Mesenchymal stem cell (in vitro differentiated cells and primary cell): ENCODE measurements at regions not wholly inside any gene's neighbourhood (a gene's known extent, or its start where the extent isn't known, plus 50 kb on each side); places are given as distances from the start of the nearest gene placed in this dataset.

Experiments
- DNase-seq: peaks from one replicate; pipeline ENCODE4 v3.0.0-alpha.2; 2013
- H2AFZ ChIP-seq: one replicate; pipeline ENCODE4 v1.6.1; 2013; ENCODE audit warnings: low read depth, mild to moderate bottlenecking, control low read depth, inconsistent platforms, low read length, moderate library complexity
- H2AK5ac ChIP-seq: 2 replicates; pipeline ENCODE4 v1.6.1; 2013; ENCODE audit warnings: low read length, moderate library complexity, mild to moderate bottlenecking, inconsistent platforms; ENCODE audit not compliant: severe bottlenecking
- H2BK120ac ChIP-seq: one replicate; pipeline ENCODE4 v1.6.1; 2013; ENCODE audit warnings: low read depth, mild to moderate bottlenecking, inconsistent platforms, low read length, moderate library complexity
- H2BK12ac ChIP-seq, 2 experiments: one replicate each; pipeline ENCODE4 v1.6.1; 2013; ENCODE audit warnings: inconsistent platforms in 2 of 2, low read length in 2 of 2, mild to moderate bottlenecking in 2 of 2, moderate library complexity in 2 of 2, control low read depth in 1 of 2
- H2BK15ac ChIP-seq: one replicate; pipeline ENCODE4 v1.6.1; 2013; ENCODE audit warnings: mild to moderate bottlenecking, low read depth, inconsistent platforms; ENCODE audit not compliant: poor library complexity, severe bottlenecking
- H2BK5ac ChIP-seq: 2 replicates; pipeline ENCODE4 v1.6.1; 2013; ENCODE audit warnings: low read depth, mild to moderate bottlenecking, low read length, control low read depth, inconsistent platforms; ENCODE audit not compliant: poor library complexity, severe bottlenecking
- H3K14ac ChIP-seq, 2 experiments: one replicate each; pipeline ENCODE4 v1.6.1; 2013; ENCODE audit warnings: inconsistent platforms in 2 of 2, low read length in 2 of 2, control low read depth in 1 of 2, mild to moderate bottlenecking in 1 of 2, moderate library complexity in 1 of 2
- H3K18ac ChIP-seq, 2 experiments: one replicate each; pipeline ENCODE4 v1.6.1; 2013; ENCODE audit warnings: inconsistent platforms in 2 of 2, low read length in 2 of 2, control low read depth in 1 of 2, low read depth in 1 of 2, mild to moderate bottlenecking in 1 of 2
- H3K23ac ChIP-seq, 2 experiments: one replicate each; pipeline ENCODE4 v1.6.1; 2013; ENCODE audit warnings: inconsistent platforms in 2 of 2, low read length in 2 of 2, mild to moderate bottlenecking in 2 of 2, moderate library complexity in 2 of 2, control low read depth in 1 of 2
- H3K27ac ChIP-seq: 2 replicates; pipeline ENCODE4 v1.5.1; 2013; ENCODE audit warnings: mild to moderate bottlenecking, moderate library complexity, low read length, control low read depth, inconsistent platforms; ENCODE audit not compliant: poor library complexity, severe bottlenecking
- H3K27me3 ChIP-seq, 2 experiments: 2 replicates each; pipeline versions ENCODE4 v1.6.1 to v1.7.0; 2013; ENCODE audit warnings: low read length in 2 of 2, mild to moderate bottlenecking in 2 of 2, moderate library complexity in 2 of 2, control low read depth in 1 of 2, inconsistent platforms in 1 of 2; ENCODE audit not compliant: control insufficient read depth in 1 of 2, insufficient read depth in 1 of 2
- H3K36me3 ChIP-seq, 2 experiments: 2 replicates each; pipeline versions ENCODE4 v1.6.1 to v1.7.0; 2013; ENCODE audit warnings: low read length in 2 of 2, control low read depth in 1 of 2, inconsistent platforms in 1 of 2, low read depth in 1 of 2, mild to moderate bottlenecking in 1 of 2; ENCODE audit not compliant: insufficient read depth in 2 of 2, control insufficient read depth in 1 of 2
- H3K4ac ChIP-seq, 2 experiments: one replicate each; pipeline ENCODE4 v1.6.1; 2013; ENCODE audit warnings: inconsistent platforms in 2 of 2, low read length in 2 of 2, mild to moderate bottlenecking in 2 of 2, moderate library complexity in 2 of 2, control low read depth in 1 of 2, low read depth in 1 of 2
- H3K4me1 ChIP-seq: 2 replicates; pipeline ENCODE4 v1.6.1; 2013; ENCODE audit warnings: low read depth, low read length, control low read depth; ENCODE audit not compliant: control insufficient read depth, insufficient read depth
- H3K4me2 ChIP-seq: 2 replicates; pipeline ENCODE4 v1.6.1; 2013; ENCODE audit warnings: low read length, mild to moderate bottlenecking, inconsistent platforms; ENCODE audit not compliant: poor library complexity, severe bottlenecking
- H3K4me3 ChIP-seq, 2 experiments: 2 replicates each; pipeline versions ENCODE4 v1.5.1 to v1.7.0; 2013; ENCODE audit warnings: low read length in 2 of 2, mild to moderate bottlenecking in 2 of 2, control low read depth in 1 of 2, low read depth in 1 of 2; ENCODE audit not compliant: insufficient read depth in 1 of 2
- H3K79me1 ChIP-seq: replicated peaks from 2 replicates; pipeline ENCODE4 v1.6.1; 2013; ENCODE audit warnings: mild to moderate bottlenecking, control low read depth, low read length, inconsistent platforms; ENCODE audit not compliant: poor library complexity, severe bottlenecking
- H3K9ac ChIP-seq: 2 replicates; pipeline ENCODE4 v1.7.0; 2013; ENCODE audit warnings: mild to moderate bottlenecking, low read length, moderate library complexity
- H3K9me3 ChIP-seq: 2 replicates; pipeline ENCODE4 v1.7.0; 2013; ENCODE audit warnings: mild to moderate bottlenecking, low read length; ENCODE audit not compliant: control insufficient read depth
- H4K8ac ChIP-seq: one replicate; pipeline ENCODE4 v1.6.1; 2013; ENCODE audit warnings: inconsistent platforms, mild to moderate bottlenecking, low read length, moderate library complexity
- H4K91ac ChIP-seq: one replicate; pipeline ENCODE4 v1.6.1; 2013; ENCODE audit warnings: mild to moderate bottlenecking, low read length, inconsistent platforms
- WGBS: methylation state at CpG from one replicate; pipeline ENCODE4 v1.1.7; 2013; ENCODE audit warnings: mixed read lengths; 5-methylcytosine and 5-hydroxymethylcytosine counted together

DNA sequence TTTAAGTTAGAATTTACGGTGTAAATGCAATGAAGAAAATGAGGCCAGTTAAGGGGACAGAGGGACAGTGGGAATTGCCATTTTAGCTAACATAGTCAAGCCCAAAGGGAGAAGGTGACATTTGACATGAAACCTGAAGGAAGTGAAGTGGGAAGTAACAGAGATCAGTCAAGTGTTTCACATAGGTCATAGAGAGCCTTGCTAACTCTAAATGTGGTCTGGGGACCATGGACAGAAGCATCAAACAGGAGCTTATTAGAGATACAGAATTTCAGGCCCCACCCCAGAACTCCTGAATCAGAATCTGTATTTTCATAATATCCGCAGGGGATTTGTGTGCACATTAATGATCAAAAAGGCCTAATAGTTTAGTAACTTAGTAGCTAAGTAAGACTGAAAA, 393.7 kb downstream of the FRK start:
- Histone ChIP-seq H3K4me2 (no peak overlapping the region), H2AFZ (no peak overlapping the region), H3K36me3 (no peaks in the 10 kb centered on the region), H2AK5ac (no peak overlapping the region), H2BK120ac (no peak overlapping the region), H3K27ac (no peak overlapping the region), H2BK5ac (no peak overlapping the region), H3K9me3 (no peaks in the 10 kb centered on the region), H2BK12ac (no peak overlapping the region), H4K8ac (no peak overlapping the region), H3K4me1 (no peaks in the 10 kb centered on the region), H3K4me3 (no peak overlapping the region), H3K18ac (no peak overlapping the region), H4K91ac (no peak overlapping the region), H3K23ac (no peak overlapping the region), H3K79me1 (no peaks in the 10 kb centered on the region), H3K4ac (no peak overlapping the region), H3K9ac (no peak overlapping the region), H3K27me3 (no peaks in the 10 kb centered on the region), H2BK15ac (no peak overlapping the region), H3K14ac (no peak overlapping the region)
- 96% methylated on average over 1 of the region's 2 CpGs for WGBS
- no peak for DNase-seq

DNA sequence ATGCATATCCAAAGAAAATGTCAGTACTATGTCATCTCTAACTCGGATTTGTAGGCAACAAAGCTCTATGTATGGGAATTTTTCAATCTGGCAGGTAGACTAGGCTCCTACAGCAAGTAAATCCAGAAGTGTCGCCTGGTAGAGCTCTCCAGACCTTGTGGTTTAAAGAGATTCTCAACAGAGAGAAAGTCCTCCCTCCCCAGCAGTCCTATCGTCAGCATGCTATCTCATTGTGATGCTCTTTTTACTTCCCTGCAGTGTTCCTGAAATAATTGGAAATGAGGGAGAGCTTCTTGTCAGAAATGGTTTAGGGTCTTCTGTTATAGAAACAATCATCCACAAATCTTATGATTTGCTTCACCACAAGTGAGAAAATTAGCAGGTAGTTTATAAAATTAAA, 395.4 kb downstream of the FRK start:
- Histone ChIP-seq H3K9me3 (no peaks in the 10 kb centered on the region), H3K79me1 (no peaks in the 10 kb centered on the region), H3K18ac (no peak overlapping the region), H4K8ac (no peak overlapping the region), H3K23ac (no peak overlapping the region), H3K4me1 (no peaks in the 10 kb centered on the region), H3K14ac (no peak overlapping the region), H3K27ac (no peak overlapping the region), H3K4me2 (no peak overlapping the region), H2AFZ (no peak overlapping the region), H2BK15ac (no peak overlapping the region), H3K4ac (no peak overlapping the region), H3K9ac (no peak overlapping the region), H2AK5ac (no peak overlapping the region), H4K91ac (no peak overlapping the region), H3K4me3 (no peak overlapping the region), H3K36me3 (no peaks in the 10 kb centered on the region), H2BK120ac (no peak overlapping the region), H2BK5ac (no peak overlapping the region), H3K27me3 (no peaks in the 10 kb centered on the region), H2BK12ac (no peak overlapping the region)
- DNase-seq: no peak
- 65% methylated on average over 2 of the region's 3 CpGs for WGBS

- Histone ChIP-seq H3K27ac (no peak overlapping the region), H2AK5ac (no peak overlapping the region), H2AFZ (no peak overlapping the region), H3K79me1 (no peaks in the 10 kb centered on the region), H3K36me3 (no peaks in the 10 kb centered on the region), H3K9ac (no peak overlapping the region), H2BK120ac (no peak overlapping the region), H2BK5ac (no peak overlapping the region), H3K4me3 (no peak overlapping the region), H2BK12ac (no peak overlapping the region), H3K4me2 (no peak overlapping the region), H3K9me3 (no peaks in the 10 kb centered on the region), H3K27me3 (no peaks in the 10 kb centered on the region), H3K14ac (no peak overlapping the region), H2BK15ac (no peak overlapping the region), H3K4ac (no peak overlapping the region), H3K18ac (no peak overlapping the region), H3K4me1 (no peaks in the 10 kb centered on the region), H4K91ac (no peak overlapping the region), H3K23ac (no peak overlapping the region), H4K8ac (no peak overlapping the region)
- 52% methylated on average over 2 of the region's 3 CpGs for WGBS
- no peak for DNase-seq
These were observed 397.0 kb downstream of the FRK start for GRCh38 chr6:115663681-115664080.

- Histone ChIP-seq H3K14ac (no peak overlapping the region), H3K27me3 (no peaks in the 10 kb centered on the region), H4K8ac (no peak overlapping the region), H3K27ac (no peak overlapping the region), H3K4me1 (no peaks in the 10 kb centered on the region), H3K23ac (no peak overlapping the region), H3K79me1 (no peaks in the 10 kb centered on the region), H2AK5ac (no peak overlapping the region), H2BK12ac (no peak overlapping the region), H2BK5ac (no peak overlapping the region), H3K4me3 (no peak overlapping the region), H3K18ac (no peak overlapping the region), H3K36me3 (no peaks in the 10 kb centered on the region), H2AFZ (no peak overlapping the region), H3K9ac (no peak overlapping the region), H3K9me3 (no peaks in the 10 kb centered on the region), H3K4ac (no peak overlapping the region), H3K4me2 (no peak overlapping the region), H4K91ac (no peak overlapping the region), H2BK120ac (no peak overlapping the region), H2BK15ac (no peak overlapping the region)
- DNase-seq: peak; percentile 3
- WGBS: 45% methylated on average over 2 of the region's 2 CpGs
These were observed 416.9 kb downstream of the FRK start for GRCh38 chr6:115643762-115644161.
